NT2/D1 (cell line): ENCODE measurements at regions not wholly inside any gene's neighbourhood (a gene's known extent, or its start where the extent isn't known, plus 50 kb on each side); places are given as distances from the start of the nearest gene placed in this dataset.

Experiments
- SUZ12 ChIP-seq: IDR thresholded peaks from 2 replicates; pipeline ENCODE4 v1.6.1; 2011; ENCODE audit not compliant: insufficient read length, insufficient read depth; ENCODE audit errors: extremely low read depth
- YY1 ChIP-seq: IDR thresholded peaks from 2 replicates; pipeline ENCODE4 v1.6.1; 2011; ENCODE audit not compliant: insufficient read length, insufficient read depth
- ZNF274 ChIP-seq: IDR thresholded peaks from 2 replicates; pipeline ENCODE4 v1.6.1; 2011; ENCODE audit warnings: mild to moderate bottlenecking, low read depth, low read length

GRCh38 chr3:18500322-18500721, 75.2 kb upstream of the SATB1 start:
- TF ChIP-seq SUZ12 = no peak
- TF ChIP-seq YY1 = no peak
- no peak for TF ChIP-seq ZNF274
